HG02623 (cell line): ENCODE measurements at regions not wholly inside any gene's neighbourhood (a gene's known extent, or its start where the extent isn't known, plus 50 kb on each side); places are given as distances from the start of the nearest gene placed in this dataset.

Experiments
- ATAC-seq: cut with Tn5 transposase; IDR thresholded peaks from one replicate; pipeline ENCODE4 v1.9.1; 2021; ENCODE audit warnings: moderate library complexity; ENCODE audit not compliant: unreplicated experiment

- no peak for ATAC-seq
Measured at GRCh38 chr6:148271711-148272439, 70.8 kb upstream of the SASH1 start.

GRCh38 chr6:148272597-148272996 is 70.0 kb upstream of the SASH1 start:
- ATAC-seq: no peak

GRCh38 chr6:148273962-148274752 is 68.5 kb upstream of the SASH1 start:
- ATAC-seq: no peak

- ATAC-seq: no peak
Measured at GRCh38 chr6:148274809-148275208, 67.8 kb upstream of the SASH1 start.

- ATAC-seq: no peak
Measured at GRCh38 chr6:148285205-148285604, 57.4 kb upstream of the SASH1 start.

- ATAC-seq: no peak
Measured at GRCh38 chr6:148286563-148286962, 56.1 kb upstream of the SASH1 start.

GRCh38 chr6:148287623-148288333 is 54.9 kb upstream of the SASH1 start:
- no peak for ATAC-seq

- no peak for ATAC-seq
Measured at GRCh38 chr6:148288541-148288940, 54.1 kb upstream of the SASH1 start.

- no peak for ATAC-seq
Measured at GRCh38 chr6:148289153-148289552, 53.5 kb upstream of the SASH1 start.

- no peak for ATAC-seq
Measured at GRCh38 chr6:148291876-148292275, 50.8 kb upstream of the SASH1 start.
